BJ (cell line): ENCODE measurements at regions not wholly inside any gene's neighbourhood (a gene's known extent, or its start where the extent isn't known, plus 50 kb on each side); places are given as distances from the start of the nearest gene placed in this dataset.
A peak's percentile ranks its signal among the peaks of the same experiment; 100 is the strongest.

Experiments
- CTCF ChIA-PET: fragments of 350-600 bp; formaldehyde crosslinking; extraction: SDS; loops from one replicate; lab custom pipeline; 2021; ENCODE audit warnings: antibody characterized with exemption, inconsistent platforms; lab: Yijun Ruan, JAX
- POLR2A ChIA-PET: fragments of 300-600 bp; sonication (Branson Sonifier 250); formaldehyde crosslinking; extraction: SDS; loops from one replicate; lab custom pipeline; 2021; ENCODE audit warnings: antibody characterized with exemption; lab: Charles Lee
- DNase-seq: peaks from one replicate; pipeline ENCODE4 v3.0.0-alpha.2; 2011; ENCODE audit warnings: low read depth
- H3K27me3 ChIP-seq: 2 replicates; pipeline ENCODE4 v1.6.0; 2011; ENCODE audit warnings: low read length; ENCODE audit not compliant: control insufficient read depth, insufficient read depth
- H3K36me3 ChIP-seq: 2 replicates; pipeline ENCODE4 v1.5.1; 2011; ENCODE audit warnings: low read length; ENCODE audit not compliant: control insufficient read depth, insufficient read depth
- H3K4me3 ChIP-seq: 2 replicates; pipeline ENCODE4 v1.5.1; 2011; ENCODE audit warnings: low read depth, mild to moderate bottlenecking, control low read depth, low read length
- CTCF ChIP-seq: IDR thresholded peaks from 2 replicates; pipeline ENCODE4 v1.5.1; 2011; ENCODE audit warnings: low read depth, mild to moderate bottlenecking, control low read depth, inconsistent platforms, low read length, moderate library complexity; ENCODE audit not compliant: insufficient read depth

- Histone ChIP-seq H3K27me3 (no peaks in the 10 kb centered on the region), H3K4me3 (no peak overlapping the region), H3K36me3 (no peaks in the 10 kb centered on the region)
- ChIA-PET CTCF (no interaction called here), POLR2A (interaction anchor here (0.6 kb wide), 1 partner anchor 93 kb away, joined by 3 read pairs; no protein-coding TSS in a partner anchor)
- no peak for TF ChIP-seq CTCF
- no peak for DNase-seq
These were observed 465.2 kb upstream of the RGMB start for GRCh38 chr5:98308231-98308630.

- H3K27me3 ChIP-seq: no peaks in the 10 kb centered on the region
- ChIA-PET CTCF (no interaction called here), POLR2A (no interaction called here)
- no peak overlapping the region for H3K4me3 ChIP-seq
- no peak for DNase-seq
- no peak for TF ChIP-seq CTCF
- no peaks in the 10 kb centered on the region for H3K36me3 ChIP-seq
These were observed 464.5 kb upstream of the RGMB start for GRCh38 chr5:98308960-98309359.

GRCh38 chr5:98309785-98310598 is 463.5 kb upstream of the RGMB start:
- ChIA-PET CTCF (interaction anchor here (1.5 kb wide), 1 partner anchor 31 kb away, joined by 3 read pairs; no protein-coding TSS in a partner anchor), POLR2A (interaction anchor here (0.6 kb wide), 1 partner anchor 468 kb away, joined by 4 read pairs; no protein-coding TSS in a partner anchor)
- peak; percentile 95 for DNase-seq
- H3K36me3 ChIP-seq: no peaks in the 10 kb centered on the region
- H3K27me3 ChIP-seq: no peaks in the 10 kb centered on the region
- H3K4me3 ChIP-seq: peak overlapping the region; percentile 23; the same call in 1 of the 2 replicates
- no peak for TF ChIP-seq CTCF

GRCh38 chr5:98314292-98314691 is 459.2 kb upstream of the RGMB start:
- Histone ChIP-seq H3K27me3 (no peaks in the 10 kb centered on the region), H3K4me3 (no peak overlapping the region), H3K36me3 (no peaks in the 10 kb centered on the region)
- peak; percentile 83 for DNase-seq
- ChIA-PET CTCF (no interaction called here), POLR2A (no interaction called here)
- TF ChIP-seq CTCF: no peak

GRCh38 chr5:98318386-98318785 is 455.1 kb upstream of the RGMB start:
- no peak for DNase-seq
- H3K36me3 ChIP-seq: no peaks in the 10 kb centered on the region
- ChIA-PET CTCF (no interaction called here), POLR2A (no interaction called here)
- TF ChIP-seq CTCF: no peak
- H3K4me3 ChIP-seq: no peak overlapping the region
- H3K27me3 ChIP-seq: no peaks in the 10 kb centered on the region
